ENCODE measurements at regions not wholly inside any gene's neighbourhood (a gene's known extent, or its start where the extent isn't known, plus 50 kb on each side); places are given as distances from the start of the nearest gene placed in this dataset.

GRCh38 chr2:103921161-103921560 is 932.8 kb upstream of the POU3F3 start:
- no peaks in the 10 kb centered on the region for H3K79me1 ChIP-seq (ENCODE audit: low read depth, low read length)
- no peak overlapping the region for H2BK12ac ChIP-seq (ENCODE audit: low read depth, low read length)
- no peaks in the 10 kb centered on the region; a peak in 1 of 8 replicates for H3K36me3 ChIP-seq (ENCODE audit: control insufficient read depth in 2 of 4, insufficient read depth in 4 of 4, low read length in 3 of 4)
- H3K23me2 ChIP-seq (ENCODE audit: low read depth, low read length) = no peaks in the 10 kb centered on the region
- H4K8ac ChIP-seq (ENCODE audit: extremely low read depth, insufficient read depth, low read length) = no peak overlapping the region
- no peaks in the 10 kb centered on the region for H3K9me3 ChIP-seq (ENCODE audit: insufficient read depth in 2 of 2, low read depth in 1 of 2, low read length in 1 of 2)
- FAIRE-seq (no peak), DNase-seq (ENCODE audit: low read depth in 1 of 2, low spot score in 2 of 2) (no peak)
- ChIA-PET POLR2A (ENCODE audit: partially characterized antibody) (no interaction called here), CTCF (ENCODE audit: partially characterized antibody) (interaction anchor here (0.6 to 1.1 kb wide), 2 partner anchors 10 to 218 kb away, joined by 3 to 4 read pairs; no protein-coding TSS in a partner anchor)
- H2BK20ac ChIP-seq (ENCODE audit: low read length) = no peak overlapping the region
- H2AFZ ChIP-seq (ENCODE audit: low read length) = no peak overlapping the region
- H3K27ac ChIP-seq (ENCODE audit: low read depth, low read length) = no peak overlapping the region
- no peak overlapping the region for H2BK15ac ChIP-seq (ENCODE audit: low read length)
- no peak overlapping the region for H3K9ac ChIP-seq (replicated peaks in 1 of 4; ENCODE audit: extremely low read depth in 1 of 4, low read depth in 3 of 4, low read length in 3 of 4)
- no peak overlapping the region for H4K5ac ChIP-seq (ENCODE audit: insufficient read length, low read depth, low read length)
- no peak overlapping the region for H2AK5ac ChIP-seq (ENCODE audit: low read depth, low read length)
- no peaks in the 10 kb centered on the region for H4K20me1 ChIP-seq (replicated peaks in 1 of 2; ENCODE audit: control insufficient read depth in 1 of 2, insufficient read depth in 2 of 2, low read length in 2 of 2)
- TF ChIP-seq CBX5 (IDR thresholded peaks at IDR 0.05; ENCODE audit: low read depth, low read length) = no peak
- TF ChIP-seq RFX5 (IDR thresholded peaks at IDR 0.05; ENCODE audit: borderline replicate concordance, low read depth, low read length) = no peak
- TF ChIP-seq TAF1 (IDR thresholded peaks at IDR 0.05; ENCODE audit: low read depth, low read length) = no peak
- no peak for TF ChIP-seq CHD2 (IDR thresholded peaks at IDR 0.05; ENCODE audit: low read length)
- TF ChIP-seq PHF8 (conservative IDR thresholded peaks at IDR 0.05; ENCODE audit: low read depth, low read length) = no peak
- TF ChIP-seq CEBPB (IDR thresholded peaks at IDR 0.05; ENCODE audit: low read depth, low read length) = no peak
- TF ChIP-seq RXRA (IDR thresholded peaks at IDR 0.05; ENCODE audit: insufficient read depth, low read depth, low read length) = no peak
- no peak overlapping the region for H4K91ac ChIP-seq (replicated peaks; ENCODE audit: insufficient read length, low read length)
- no peak overlapping the region for H3K4me3 ChIP-seq (ENCODE audit: extremely low read depth in 1 of 4, insufficient read depth in 2 of 4, low read depth in 3 of 4, low read length in 4 of 4)
- H3K27me3 ChIP-seq (replicated peaks in 1 of 4; ENCODE audit: control insufficient read depth in 3 of 4, extremely low read depth in 1 of 4, insufficient read depth in 3 of 4, low read length in 3 of 4) = no peaks in the 10 kb centered on the region
- no peak overlapping the region for H3K4me2 ChIP-seq (ENCODE audit: insufficient read depth in 1 of 2, low read depth in 2 of 2, low read length in 2 of 2)
- no peak overlapping the region for H3K14ac ChIP-seq (ENCODE audit: insufficient read length)
- H3K23ac ChIP-seq (ENCODE audit: insufficient read length) = no peak overlapping the region
- no peaks in the 10 kb centered on the region for H3K4me1 ChIP-seq (replicated peaks in 1 of 4; ENCODE audit: control insufficient read depth in 3 of 4, insufficient read depth in 4 of 4, low read length in 3 of 4)
- no peak overlapping the region for H2BK120ac ChIP-seq (replicated peaks; ENCODE audit: low read depth, low read length)
- no peaks in the 10 kb centered on the region for H3K79me2 ChIP-seq (ENCODE audit: control insufficient read depth in 1 of 2, insufficient read depth in 2 of 2, low read length in 2 of 2)
- H3K56ac ChIP-seq (replicated peaks; ENCODE audit: insufficient read length, low read depth, low read length) = no peak overlapping the region
- H3K18ac ChIP-seq (ENCODE audit: extremely low read depth, low read length) = no peak overlapping the region
- H3K4ac ChIP-seq (replicated peaks; ENCODE audit: insufficient read length, low read depth, low read length) = no peak overlapping the region
- H2BK5ac ChIP-seq (ENCODE audit: low read depth, low read length) = no peak overlapping the region

Data from H1 (cell line).